ENCODE measurements at regions not wholly inside any gene's neighbourhood (a gene's known extent, or its start where the extent isn't known, plus 50 kb on each side); places are given as distances from the start of the nearest gene placed in this dataset.

GRCh38 chr16:76946879-76947278, 244.1 kb upstream of the MON1B start:
- TF ChIP-seq CTCF (IDR thresholded peaks at IDR 0.05; ENCODE audit: insufficient read depth, low read length, poor library complexity, severe bottlenecking): no peak
- TF ChIP-seq EZH2phosphoT487 (conservative IDR thresholded peaks at IDR 0.05; ENCODE audit: low read length): no peak

Measured in SU-DHL-6 (cell line).